Fibroblast of the conjunctiva (primary cell): ENCODE measurements at regions not wholly inside any gene's neighbourhood (a gene's known extent, or its start where the extent isn't known, plus 50 kb on each side); places are given as distances from the start of the nearest gene placed in this dataset.

Source experiments
- DNase-seq: peaks from one replicate; pipeline ENCODE4 v3.0.0-alpha.2; 2010; ENCODE audit warnings: low read depth

DNA sequence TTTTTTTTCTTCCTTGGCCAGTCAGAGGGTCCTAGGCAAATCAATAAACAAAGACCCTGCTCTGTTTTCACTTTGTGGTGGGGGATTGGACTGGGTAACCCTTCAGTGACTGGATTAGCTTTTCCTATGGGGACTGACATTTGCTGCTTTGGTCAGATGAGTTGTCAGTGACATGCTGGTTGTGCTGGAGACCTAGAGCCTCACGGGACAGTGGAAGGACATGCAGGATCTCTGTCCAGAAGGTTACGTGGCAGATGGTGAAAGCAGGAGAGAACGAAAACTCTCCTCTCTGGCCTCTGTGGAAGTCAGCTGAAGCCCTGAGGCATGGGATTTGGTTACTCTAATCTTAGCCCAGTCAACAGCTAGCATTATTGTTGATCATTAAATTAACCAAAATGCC is 90.0 kb upstream of the BMPER start:
- no peak for DNase-seq

DNA sequence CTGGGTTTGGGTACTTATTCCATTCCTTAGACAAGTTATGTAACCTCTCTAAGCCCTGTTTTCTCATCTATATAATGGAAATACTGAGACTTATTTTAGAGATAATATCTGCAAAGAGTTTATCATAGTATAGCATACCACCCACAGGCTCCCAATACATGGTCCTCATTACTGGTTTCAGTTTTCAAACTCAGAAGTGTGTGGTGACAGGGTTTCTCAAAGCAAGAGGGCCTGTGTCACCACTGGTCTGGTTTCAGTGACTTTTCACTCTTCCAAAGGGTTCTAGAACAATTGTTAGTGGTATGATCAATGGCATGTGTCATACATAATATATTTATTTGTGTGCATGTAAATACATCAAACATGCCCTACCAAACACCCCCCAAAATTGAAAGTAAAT is 89.2 kb upstream of the BMPER start:
- no peak for DNase-seq

DNA sequence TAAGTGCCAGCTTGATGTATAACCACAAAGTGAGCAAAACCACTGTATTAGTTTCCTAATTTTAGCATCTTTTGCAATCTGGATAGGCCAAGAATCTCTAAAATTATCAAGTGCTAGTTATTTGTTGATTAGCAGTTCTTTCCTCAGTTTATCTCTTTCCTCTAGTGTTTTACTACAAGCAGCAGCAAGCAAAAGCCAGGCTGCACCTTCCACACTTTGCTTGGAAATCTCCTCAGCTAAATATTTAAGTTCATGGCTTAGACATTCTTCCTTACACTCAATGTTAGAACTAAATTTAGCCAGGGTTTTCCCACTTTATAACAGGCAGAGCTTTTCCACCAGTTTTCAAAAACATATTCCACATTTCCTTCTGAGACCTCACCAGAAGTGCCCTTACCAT is 85.7 kb upstream of the BMPER start:
- DNase-seq, result no peak

DNA sequence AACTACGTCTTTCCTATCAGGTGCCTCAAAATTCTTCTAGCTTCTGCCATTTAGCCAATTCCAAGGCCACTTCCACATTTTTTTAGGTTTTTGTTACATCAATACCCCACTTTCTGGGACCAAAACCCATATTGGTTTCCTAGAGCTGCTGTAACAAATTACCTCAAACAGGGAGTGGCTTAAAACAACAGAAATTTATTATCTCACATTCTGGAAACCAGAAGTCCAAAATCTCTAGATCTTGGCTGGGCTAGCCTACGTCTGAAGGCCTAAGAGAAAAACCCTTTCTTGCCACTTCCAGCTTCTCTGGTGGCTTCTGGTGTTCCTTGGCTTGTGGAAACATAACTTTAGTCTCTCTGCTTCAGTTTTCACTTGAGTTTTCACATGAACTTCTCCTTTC is 85.1 kb upstream of the BMPER start:
- DNase-seq, result no peak

DNA sequence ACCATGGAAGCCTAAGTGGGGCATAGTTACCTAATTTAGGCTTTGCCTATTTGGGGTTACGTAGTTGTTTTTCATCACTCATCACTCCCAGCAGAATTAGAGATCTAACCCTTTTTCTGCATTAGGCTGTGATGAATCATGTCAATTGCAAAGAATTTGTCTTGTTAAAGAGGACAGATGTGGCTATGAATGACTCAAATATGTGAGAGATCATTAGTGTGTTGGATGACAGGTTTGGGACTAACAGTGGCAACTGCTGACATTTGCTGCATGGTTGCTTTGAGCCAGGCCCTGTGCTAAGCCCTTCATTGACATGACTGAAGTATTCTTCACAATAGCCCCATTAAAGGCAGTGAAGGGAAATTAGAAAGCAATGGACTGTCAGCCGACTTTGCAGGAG is 83.4 kb upstream of the BMPER start:
- DNase-seq, result no peak

DNA sequence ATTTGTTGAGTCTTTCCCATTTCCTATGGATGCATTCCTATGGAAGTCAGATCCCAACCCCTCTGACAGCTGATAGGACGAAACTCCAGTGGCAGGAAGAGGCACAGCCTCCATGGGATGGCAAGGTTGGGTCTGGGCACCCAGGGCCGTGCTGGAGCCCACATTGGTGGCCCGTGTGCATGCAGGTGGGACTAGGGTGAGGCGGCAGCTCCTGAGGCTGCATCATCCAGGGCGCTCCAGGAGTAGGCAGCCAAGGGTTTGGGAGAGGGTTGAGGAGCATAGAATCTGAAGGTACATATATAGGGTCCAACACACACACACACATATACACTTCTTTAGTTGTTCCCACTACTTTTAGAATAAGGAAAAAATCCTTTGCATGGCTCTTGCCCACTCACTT is 81.4 kb upstream of the BMPER start:
- DNase-seq, result no peak

DNA sequence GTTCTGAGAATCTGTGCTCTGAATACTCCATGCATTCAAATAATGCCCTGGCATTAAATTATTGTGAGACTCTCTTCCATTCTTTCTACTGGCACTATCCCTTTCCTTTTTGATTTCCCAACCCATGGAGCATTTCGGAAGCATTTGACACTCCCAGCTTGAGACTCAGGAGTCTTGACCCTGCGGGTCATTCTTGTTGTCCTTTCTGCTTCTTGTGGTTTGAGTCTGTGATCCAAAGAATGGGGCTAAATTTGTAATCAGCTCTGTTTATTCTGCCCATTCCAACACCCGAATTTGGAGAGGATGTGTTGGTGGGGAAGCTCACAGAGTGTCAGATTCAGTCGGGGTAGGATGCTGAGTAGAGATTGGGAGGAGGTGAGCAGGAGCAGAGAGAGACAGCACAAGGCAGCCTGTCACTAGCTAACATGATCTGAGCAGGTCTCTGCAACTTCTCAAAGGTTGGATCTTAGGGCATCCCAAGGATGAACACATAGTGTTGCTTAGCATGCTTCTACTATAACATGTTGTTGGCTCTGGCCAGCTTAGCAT is 80.4 kb upstream of the BMPER start:
- no peak for DNase-seq

DNA sequence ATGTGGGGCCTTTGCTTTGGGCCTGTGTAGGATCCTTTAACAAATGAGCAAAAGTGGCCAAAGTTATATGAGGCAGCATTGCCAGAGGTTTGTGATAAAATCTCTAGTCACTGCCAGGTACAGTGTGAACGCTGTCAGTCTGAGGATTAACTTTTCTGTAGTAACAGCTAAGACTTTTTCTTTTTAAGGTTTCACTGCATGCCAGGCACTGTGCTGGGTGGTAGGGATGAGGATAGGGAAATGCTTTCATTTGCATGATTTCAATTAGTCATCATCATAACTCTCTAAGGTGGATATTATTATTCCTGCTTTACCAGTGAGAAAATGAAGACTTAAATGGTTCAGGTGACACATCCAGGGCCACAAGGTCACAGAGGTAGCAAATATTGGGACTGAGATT is 79.7 kb upstream of the BMPER start:
- no peak for DNase-seq

DNA sequence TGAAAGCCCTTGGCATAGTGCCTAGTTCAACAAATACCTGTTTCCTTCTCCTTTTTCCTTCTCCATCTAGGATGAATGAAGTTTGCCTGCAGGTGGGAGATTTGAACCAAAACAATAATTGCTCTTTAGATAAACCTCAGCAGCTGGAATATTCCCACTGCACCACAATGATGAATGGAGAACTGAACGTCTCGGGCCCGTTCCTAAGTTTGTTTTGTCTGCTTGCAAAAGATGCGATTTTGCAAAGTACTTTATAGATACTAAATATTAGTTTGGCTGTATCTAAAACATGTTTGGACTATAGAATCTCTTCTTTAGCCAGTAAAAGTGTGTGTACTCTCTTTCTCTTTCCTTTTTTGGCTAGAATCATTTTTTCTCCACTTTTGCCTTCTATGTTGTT is 75.8 kb upstream of the BMPER start:
- no peak for DNase-seq

DNA sequence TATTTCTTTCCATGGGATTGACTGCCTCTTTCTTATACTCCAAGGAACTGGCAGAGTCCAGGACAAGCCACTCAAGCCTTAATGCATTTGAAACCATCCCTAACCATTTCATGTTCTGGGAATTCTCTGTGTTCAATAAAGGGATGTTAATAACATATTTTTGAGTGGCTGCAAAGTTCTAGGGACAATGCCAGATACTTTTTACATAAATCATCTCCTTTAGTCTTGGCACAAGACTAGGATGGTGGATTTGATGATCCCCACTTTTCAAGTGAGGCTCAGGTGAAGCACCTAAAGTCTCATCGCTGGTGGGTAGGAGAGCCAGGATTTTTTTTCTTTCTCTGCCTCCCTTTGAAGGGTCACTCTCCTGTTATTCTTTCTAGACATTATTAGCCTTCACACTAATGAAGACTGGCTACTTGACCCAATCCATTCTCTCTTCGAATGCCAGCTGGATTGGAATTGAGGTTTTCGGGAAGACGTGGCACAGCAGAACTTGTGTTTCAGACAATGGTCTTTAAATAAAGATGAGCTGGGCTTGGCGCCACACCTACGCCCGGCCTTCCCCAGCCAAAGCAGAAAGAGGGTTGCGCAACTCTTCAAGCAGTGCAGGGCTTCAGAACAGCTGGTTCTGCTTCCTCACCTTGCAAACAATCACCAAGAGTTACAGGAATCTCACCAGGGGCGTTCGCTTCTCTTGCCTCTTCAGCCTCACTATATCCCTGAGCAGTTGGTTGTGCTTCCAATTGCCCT is 73.8 kb upstream of the BMPER start:
- DNase-seq, result no peak

DNA sequence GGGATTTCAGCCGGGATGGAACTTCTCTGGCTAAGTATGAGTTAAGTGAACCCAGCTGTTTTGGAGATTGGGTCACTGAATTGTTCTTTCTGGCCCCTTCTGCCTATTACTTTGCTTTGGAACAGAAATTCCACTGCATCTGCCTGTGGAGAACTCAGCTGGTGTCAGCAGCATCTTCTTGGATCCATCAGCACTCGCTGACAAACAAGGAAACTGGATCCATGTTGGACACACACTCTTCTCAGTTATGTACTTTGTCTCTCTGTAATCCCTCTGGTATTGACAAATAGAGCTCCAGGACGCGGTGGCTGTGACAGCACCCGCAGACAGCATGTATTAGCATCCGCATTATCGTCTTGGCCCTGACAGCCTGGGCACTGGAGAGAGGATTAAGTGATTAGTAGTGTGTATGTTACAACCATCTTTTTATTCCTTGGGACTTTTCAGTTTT is 73.0 kb upstream of the BMPER start:
- DNase-seq, result no peak

DNA sequence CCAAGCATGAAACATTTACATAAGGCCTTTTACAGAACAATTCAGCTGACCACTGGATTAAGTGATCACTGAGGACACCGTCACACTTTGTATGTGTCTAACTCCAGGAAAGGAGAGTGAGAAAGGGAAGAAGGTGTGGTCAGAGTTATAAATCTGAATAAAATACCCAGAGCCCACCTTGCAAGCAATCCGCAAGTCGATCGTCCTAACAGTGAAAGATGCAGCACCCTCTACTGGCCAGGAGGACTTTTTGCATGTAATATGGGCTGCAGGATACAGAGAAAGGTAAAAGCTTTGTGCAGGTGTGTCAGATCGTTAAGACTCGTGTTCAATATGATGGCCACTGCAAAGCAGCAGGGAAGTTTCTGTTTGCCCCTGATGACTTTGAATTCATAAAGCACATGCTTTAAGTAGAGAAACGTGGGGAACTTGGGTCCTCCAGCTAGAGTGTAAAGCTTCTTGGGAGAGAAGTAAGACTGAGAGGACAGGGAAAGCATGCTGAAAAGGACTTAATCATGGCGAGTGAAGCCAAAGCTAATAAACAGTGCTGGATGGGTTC is 68.5 kb upstream of the BMPER start:
- no peak for DNase-seq

DNA sequence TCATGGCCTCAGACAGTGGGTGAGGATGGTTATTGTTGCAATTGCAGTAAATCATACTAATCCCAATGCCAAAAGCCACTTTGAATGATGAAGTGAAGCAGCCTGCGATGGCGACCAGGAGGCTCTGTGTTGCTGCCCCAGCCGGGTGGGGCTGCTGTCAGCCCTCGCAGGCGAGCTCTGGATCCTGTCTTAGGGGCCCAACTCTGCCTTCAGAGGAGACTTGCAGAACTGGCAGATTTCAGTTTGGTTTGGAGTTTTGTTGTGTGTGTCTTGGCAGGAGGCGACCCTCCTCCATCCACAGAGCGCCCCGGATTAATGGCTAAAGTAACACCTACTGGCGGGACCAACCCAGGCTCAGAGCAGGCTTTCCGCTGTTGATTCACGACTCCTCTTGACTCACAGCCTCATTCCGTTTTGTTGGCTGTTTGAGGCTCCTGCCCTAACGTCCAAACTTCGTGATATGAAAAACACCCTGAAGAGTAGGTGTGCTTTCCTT is 67.9 kb upstream of the BMPER start:
- no peak for DNase-seq

DNA sequence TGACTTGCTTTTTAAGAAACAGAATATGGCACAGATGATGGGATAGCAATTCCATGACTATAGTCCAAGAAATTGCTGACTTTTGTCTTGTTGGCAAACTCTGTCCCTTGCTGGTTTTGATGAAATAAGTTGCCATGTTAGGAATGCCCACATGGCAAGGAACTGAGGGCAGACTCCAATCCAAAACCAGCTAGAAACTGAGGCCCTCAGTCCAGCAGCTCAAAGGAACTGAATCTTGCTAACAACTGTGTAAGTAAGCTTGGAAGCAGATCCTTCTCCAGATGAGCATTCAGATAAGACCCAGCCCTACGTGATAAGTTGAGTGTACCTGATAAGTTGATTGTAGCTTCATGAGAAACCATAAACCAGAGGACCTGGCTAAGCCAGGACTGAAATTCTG is 64.3 kb upstream of the BMPER start:
- no peak for DNase-seq

DNA sequence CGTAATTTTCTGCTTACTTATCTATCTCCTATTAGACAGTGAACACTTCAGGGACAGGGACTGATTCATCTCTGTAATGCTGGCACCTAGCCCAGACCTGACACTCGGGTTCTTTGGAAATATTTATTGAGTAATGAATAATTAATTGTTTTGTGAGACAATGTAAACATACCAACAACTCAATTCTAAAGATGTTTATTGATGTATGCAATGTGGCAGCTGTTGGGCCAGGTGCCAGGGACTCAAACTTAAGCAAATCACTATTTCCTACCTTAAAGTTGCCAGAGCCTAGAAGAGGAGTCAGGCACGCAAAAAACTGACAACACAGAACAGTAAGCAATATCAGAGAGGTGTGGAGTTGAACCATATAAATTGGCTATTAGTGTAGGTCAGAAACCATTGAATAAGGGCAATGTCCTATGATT is 63.6 kb upstream of the BMPER start:
- DNase-seq, result no peak

DNA sequence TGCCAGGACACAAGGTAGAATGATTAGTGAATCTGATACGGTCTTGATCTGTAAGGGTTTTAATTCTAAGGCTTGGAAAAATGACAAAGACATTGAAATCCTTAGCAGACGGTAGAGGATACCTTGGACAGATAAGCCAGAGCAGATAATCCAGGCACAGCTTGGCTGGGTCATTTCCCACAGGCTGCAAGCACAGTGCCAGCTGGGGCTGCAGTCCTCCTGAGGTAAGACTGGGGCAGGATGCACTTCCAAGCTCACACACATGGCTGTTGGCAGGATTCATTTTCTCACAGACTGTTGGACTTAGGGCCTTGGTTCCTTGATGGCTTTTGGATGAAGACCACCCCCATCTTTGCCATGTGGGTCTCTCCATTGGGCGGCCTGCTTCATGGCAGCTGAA is 63.2 kb upstream of the BMPER start:
- no peak for DNase-seq

DNA sequence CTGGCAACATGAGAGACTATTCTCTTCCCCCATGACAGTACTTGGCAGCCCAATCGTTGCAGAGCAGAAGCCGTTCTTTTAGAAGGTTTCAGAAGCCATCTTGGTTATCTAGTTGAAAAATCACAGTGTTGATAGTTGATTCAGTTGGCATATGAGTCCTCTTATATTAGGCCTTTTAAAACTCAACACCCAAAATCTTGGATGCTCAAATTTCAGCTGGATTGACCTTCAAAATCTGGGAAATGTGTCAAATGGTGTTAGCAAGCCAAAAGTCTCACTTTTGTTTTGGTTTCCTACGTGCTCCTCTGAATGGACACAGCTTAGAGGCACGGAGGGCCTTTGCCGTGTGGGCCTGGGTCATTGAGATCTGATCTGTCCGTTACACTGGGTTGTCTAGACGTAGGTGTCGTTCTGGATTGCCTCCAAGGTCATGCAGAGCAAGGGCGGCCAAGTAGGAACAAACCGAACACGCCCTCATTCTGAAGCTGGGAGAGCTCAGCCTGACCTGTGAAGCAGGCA is 59.3 kb upstream of the BMPER start:
- peak; percentile 49 for DNase-seq

DNA sequence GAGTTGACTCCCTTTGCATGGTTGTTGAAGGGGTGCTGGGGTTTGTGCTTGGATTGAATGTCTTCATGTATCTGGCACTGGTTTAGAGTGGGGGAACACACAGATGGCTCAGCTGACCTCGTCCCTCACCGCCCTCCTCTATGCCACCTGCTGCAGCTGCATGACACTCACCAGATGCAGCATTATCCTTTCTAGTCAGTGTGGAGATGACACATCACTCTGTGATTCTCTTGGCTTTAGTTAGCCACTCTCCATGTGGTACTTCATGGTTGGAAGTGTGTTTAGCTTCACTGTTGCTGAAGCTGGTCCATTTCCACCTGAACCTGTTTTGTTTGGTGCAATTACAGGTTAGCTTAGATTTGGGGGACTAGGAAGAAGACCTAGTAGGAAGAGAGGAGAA is 56.3 kb upstream of the BMPER start:
- DNase-seq, result no peak

DNA sequence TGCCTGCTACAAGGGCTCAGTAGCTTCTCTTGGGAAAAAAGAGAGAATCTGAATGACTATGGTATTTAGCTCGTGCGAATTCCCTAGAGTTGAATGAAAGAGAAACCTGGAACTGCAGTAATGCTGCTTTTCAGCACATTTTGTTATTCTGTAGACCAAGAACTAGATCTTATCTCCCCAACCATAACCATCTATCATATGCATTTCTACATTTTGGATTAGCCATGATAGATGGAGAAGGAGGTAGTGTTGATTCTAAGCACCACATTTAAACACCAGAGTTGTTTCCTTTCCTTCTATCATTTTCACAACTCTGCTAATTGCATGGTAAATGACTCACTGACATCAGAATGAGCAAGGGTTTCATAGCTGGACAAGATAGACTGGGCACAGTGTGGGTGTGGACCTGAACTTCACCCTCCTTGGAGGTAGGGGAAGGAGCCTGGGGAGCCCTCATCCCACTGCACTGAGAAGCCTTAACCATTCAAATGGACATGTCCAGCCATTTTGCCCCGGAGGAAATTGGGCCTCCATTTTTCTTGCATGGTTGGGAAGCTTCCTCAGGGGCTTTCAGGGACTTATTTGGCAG is 55.3 kb upstream of the BMPER start:
- DNase-seq, result no peak

DNA sequence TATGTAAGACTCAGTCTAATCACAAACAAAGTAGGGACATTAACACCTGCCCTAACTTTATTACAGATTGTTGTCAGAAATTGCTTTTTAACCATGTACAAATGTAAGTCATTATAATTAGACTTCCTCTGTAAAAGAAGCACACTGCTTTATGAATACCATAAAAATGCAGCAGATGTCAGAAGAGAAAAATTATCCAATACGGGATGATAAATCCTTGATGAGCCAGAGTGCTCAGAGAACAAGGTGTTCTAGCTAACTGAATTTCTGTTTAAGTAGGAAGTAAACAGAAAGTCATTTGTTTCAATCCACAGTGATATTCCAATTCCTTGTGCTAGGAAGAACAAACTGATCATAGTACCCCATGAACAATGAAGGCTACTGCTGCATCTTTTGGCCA is 54.6 kb upstream of the BMPER start:
- DNase-seq, result no peak

DNA sequence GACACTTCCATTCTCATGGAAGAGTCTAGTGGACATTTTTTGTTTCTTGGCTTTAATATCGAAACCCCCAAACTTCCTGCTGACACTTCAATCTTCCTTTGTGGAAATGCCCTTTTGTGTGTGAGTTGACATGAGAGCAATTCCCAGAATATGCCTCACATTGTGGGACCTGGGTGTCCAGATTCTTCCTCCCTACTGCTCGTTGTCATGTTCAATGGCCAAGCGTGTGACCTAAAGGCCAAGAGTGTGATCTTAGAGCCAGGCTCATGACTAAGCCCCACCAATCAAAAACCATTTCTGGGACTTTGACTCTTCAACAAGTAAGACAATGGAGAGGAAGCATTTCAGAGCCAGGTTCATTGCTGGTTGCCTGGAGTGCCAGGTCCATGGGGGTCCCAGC is 52.5 kb upstream of the BMPER start:
- DNase-seq, result no peak

DNA sequence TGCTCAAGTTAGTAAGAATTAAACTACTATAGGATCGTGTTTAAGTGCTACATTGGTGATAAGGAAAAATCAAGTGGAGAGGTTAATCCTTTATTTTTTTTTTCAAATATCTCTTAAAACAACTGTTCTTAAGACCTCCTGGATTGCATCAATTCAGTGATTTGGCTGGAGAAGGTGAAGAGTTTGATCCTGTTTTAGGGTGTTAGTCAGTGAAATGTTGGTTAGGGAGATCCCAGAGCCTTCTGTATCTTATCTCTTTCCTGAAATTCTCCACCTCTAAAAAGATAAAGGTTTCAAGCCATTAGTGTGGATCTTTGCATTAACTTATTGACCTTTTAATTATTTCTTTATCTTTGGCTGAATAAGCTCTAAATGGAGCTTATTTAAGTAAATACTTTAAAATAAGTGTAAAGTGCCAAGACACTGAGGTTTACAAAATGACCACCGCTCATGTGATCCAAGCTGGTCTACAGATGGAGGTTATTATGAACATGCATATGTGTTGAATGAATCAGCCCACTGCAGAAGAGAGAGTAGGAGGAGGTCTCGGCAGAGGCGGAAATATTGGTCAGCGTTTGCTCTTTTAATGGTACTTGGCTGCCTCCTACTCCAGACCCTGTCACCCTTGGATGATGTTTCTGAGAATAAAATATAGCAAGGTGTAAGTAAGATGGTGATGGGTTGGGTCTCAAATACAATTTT is 51.8 kb upstream of the BMPER start:
- DNase-seq, result peak; percentile 68
